Right lobe of liver (tissue), 6 donors: ENCODE measurements at regions not wholly inside any gene's neighbourhood (a gene's known extent, or its start where the extent isn't known, plus 50 kb on each side); places are given as distances from the start of the nearest gene placed in this dataset.
"Not testable (repeated sequence)": the region's sequence is repeated elsewhere in the genome, so short reads cannot be mapped to it uniquely, and the experiment has no call there.

Experiments used
- ATAC-seq, 4 donors: fragments of 200-7000 bp; cut with Tn5 transposase; one replicate each; pipeline ENCODE4 v1.9.1; 2020; ENCODE audit warnings: mild to moderate bottlenecking in 4 of 4, moderate library complexity in 4 of 4
- DNase-seq, 3 donors: peaks; one replicate each; pipeline ENCODE4 v3.0.0-alpha.2; 2020
- H3K27ac ChIP-seq, 3 donors: fragments of 200-600 bp; one replicate each; pipeline ENCODE4 v1.8.0; 2022
- H3K27me3 ChIP-seq, 2 donors: fragments of 200-600 bp; one replicate each; pipeline ENCODE4 v1.8.0; 2022
- H3K36me3 ChIP-seq, 4 donors: fragments of 200-600 bp; sonication (generic) in 1 of 4; one replicate each; pipeline versions ENCODE4 v1.5.1 to v1.8.0; 2017 to 2022; ENCODE audit warnings: control low read depth in 1 of 4
- H3K4me1 ChIP-seq, 4 donors: fragments of 200-600 bp; sonication (generic) in 1 of 4; one replicate each; pipeline versions ENCODE4 v1.5.1 to v1.8.0; 2017 to 2022; ENCODE audit warnings: control low read depth in 1 of 4
- H3K4me3 ChIP-seq, 3 donors: fragments of 200-600 bp; one replicate each; pipeline ENCODE4 v1.8.0; 2022
- H3K9me3 ChIP-seq, 4 donors: fragments of 200-600 bp; sonication (generic) in 1 of 4; one replicate each; pipeline versions ENCODE4 v1.5.1 to v1.8.0; 2017 to 2022; ENCODE audit warnings: control low read depth in 1 of 4
- CTCF ChIP-seq, 4 donors: fragments of 200-600 bp in 3 of 4; fragments of 450-650 bp in 1 of 4; IDR thresholded peaks; one replicate each; pipeline versions ENCODE4 v1.5.1 to v1.8.0; 2016 to 2022; ENCODE audit warnings: antibody characterized with exemption in 4 of 4, mild to moderate bottlenecking in 2 of 4
- POLR2A ChIP-seq: fragments of 450-650 bp; IDR thresholded peaks from one replicate; pipeline ENCODE4 v1.6.1; 2017; ENCODE audit warnings: antibody characterized with exemption, mild to moderate bottlenecking
- WGBS: methylation state at CpG from one replicate; pipeline ENCODE4 v1.1.6; 2018; ENCODE audit warnings: low coverage, low lambda C conversion rate; ENCODE audit not compliant: insufficient coverage; ENCODE audit errors: missing lambda C conversion rate; 5-methylcytosine and 5-hydroxymethylcytosine counted together
- intact Hi-C, 2 donors: fragments of 100-400 bp; cut with DNase I; formaldehyde crosslinking; loops; one replicate each; pipeline versions ENCODE4 v1.11.2 to v1.14.1; 2022
- donor health status: DM: no; HTN: yes; CAD: no.
- donor health status: DM: no; HTN: no; CAD: no.
- donor health status: DM: no; HTN: no; CAD: no.
- donor health status: DM: no; HTN: yes; CAD: no.
- donor health status: DM: no; HTN: yes; CAD: no.

DNA sequence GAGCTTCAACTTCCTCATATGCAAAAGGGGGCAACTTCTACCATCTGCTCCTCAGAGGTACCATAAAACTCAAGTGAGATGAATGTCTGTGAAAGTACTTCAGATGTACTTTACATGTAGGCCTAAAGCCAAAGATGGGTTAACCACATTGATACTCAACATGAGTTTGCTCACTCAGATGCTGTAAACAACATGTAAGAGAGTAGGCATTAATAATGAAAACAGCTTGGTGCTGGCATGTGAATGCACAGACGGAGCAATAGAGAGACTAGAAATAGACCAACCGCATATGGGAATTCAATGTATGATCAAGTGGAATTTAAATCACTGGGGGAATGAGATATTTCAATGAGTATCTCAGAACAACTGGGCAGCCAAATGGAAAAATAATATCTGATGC lies 143.8 kb upstream of the CDYL start:
- Histone ChIP-seq H3K4me1 (no peaks in the 10 kb centered on the region), H3K4me3 (no peak overlapping the region), H3K36me3 (no peaks in the 10 kb centered on the region), H3K27me3 (no peaks in the 10 kb centered on the region), H3K27ac (no peak overlapping the region), H3K9me3 (no peaks in the 10 kb centered on the region)
- TF ChIP-seq POLR2A (no peak), CTCF (IDR thresholded peaks at IDR 0.05) (no peak)
- intact Hi-C loops, result no loop called here
- whole genome bisulfite sequencing, result 83% methylated on average over 2 of the region's 2 CpGs
- ATAC-seq (no peak), DNase-seq (no peak)

GRCh38 chr6:4629789-4630188 lies 146.4 kb upstream of the CDYL start:
- H3K4me1 ChIP-seq, H3K27ac ChIP-seq, H3K4me3 ChIP-seq, H3K36me3 ChIP-seq, H3K27me3 ChIP-seq, DNase-seq, H3K9me3 ChIP-seq, ATAC-seq, intact Hi-C loops: not testable (repeated sequence)
- 83% methylated on average over 1 of the region's 1 CpG for WGBS

DNA sequence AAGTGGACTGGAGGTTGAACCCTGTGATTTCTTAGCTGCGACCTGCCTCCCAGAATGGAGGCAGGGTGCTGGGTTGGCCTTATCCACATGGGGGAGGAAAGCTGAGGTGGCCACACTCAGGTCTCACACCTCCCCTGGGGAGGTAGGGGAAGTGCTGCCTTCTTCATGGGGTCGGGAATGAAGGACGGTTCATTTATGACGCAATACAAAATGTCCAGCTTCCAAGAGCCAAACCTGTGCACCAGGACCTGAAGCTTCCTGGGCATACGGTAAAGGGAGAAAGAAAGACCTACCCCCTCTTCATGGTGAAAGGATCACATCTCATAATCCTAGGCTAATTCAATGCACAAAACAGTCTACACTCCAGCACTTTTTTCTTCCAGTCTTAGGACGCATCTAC lies 150.6 kb upstream of the CDYL start:
- H3K27me3 ChIP-seq, result no peaks in the 10 kb centered on the region
- H3K4me1 ChIP-seq, result no peaks in the 10 kb centered on the region
- no peak for ATAC-seq
- intact Hi-C loops, result no loop called here
- 53% methylated on average over 5 of the region's 6 CpGs for WGBS
- TF ChIP-seq CTCF (IDR thresholded peaks at IDR 0.05) (no peak), POLR2A (no peak)
- no peak for DNase-seq
- no peaks in the 10 kb centered on the region for H3K9me3 ChIP-seq
- H3K4me3 ChIP-seq, result no peak overlapping the region
- no peak overlapping the region for H3K27ac ChIP-seq
- no peaks in the 10 kb centered on the region for H3K36me3 ChIP-seq

- intact Hi-C loops, result no loop called here
- Histone ChIP-seq H3K36me3 (no peaks in the 10 kb centered on the region), H3K9me3 (no peaks in the 10 kb centered on the region), H3K27ac (no peak overlapping the region), H3K27me3 (no peaks in the 10 kb centered on the region), H3K4me3 (no peak overlapping the region), H3K4me1 (no peaks in the 10 kb centered on the region)
- TF ChIP-seq CTCF (IDR thresholded peaks at IDR 0.05) (no peak), POLR2A (no peak)
- 59% methylated on average over 7 of the region's 7 CpGs for WGBS
- DNase-seq (no peak), ATAC-seq (no peak)
These were observed 151.5 kb upstream of the CDYL start for GRCh38 chr6:4624726-4625125.

DNA sequence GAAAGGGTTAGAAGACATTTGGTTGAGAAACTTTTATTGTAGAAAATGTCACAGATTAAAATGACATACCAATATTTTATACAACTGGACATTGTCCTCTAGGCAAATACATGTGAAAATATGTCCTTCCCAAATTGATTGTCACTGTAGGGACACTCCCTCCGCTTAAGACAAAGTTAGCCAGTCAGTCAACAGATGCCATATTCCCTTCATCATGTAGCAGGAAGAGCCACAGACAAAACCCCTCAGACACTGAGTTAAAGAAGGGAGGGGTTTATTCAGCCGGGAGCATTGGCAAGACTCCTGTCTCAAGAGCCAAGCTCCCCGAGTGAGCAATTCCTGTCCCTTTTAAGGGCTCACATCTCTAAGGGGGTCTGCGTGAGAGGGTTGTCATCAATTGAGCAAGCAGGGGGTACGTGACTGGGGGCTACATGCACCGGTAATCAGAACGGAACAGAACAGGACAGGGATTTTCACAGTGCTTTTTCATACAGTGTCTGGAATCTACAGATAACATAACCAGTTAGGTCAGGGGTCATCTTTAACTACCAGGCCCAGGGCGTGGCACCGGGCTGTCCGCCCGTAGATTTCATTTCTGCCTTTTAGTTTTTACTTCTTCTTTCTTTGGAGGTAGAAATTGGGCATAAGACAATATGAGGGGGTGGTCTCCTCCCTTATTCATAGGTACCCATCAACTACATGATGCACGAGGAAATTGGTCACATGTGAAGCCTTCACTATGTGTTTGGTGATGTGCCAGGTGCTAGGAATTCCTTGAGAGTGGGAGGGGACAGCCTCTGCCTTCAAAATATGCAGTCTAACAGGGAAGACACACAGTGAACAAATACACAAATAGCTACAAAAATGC lies 155.7 kb upstream of the CDYL start:
- intact Hi-C loops, result no loop called here

More for the DNA sequence above, 155.7 kb upstream of the CDYL start:
- Histone ChIP-seq H3K27me3 (no peaks in the 10 kb centered on the region), H3K27ac (no peak overlapping the region), H3K36me3 (no peaks in the 10 kb centered on the region), H3K4me1 (no peaks in the 10 kb centered on the region), H3K9me3 (no peaks in the 10 kb centered on the region), H3K4me3 (no peak overlapping the region)
- TF ChIP-seq POLR2A (no peak), CTCF (IDR thresholded peaks at IDR 0.05) (no peak)
- DNase-seq, result no peak
- ATAC-seq, result no peak
- WGBS, result 70% methylated on average over 9 of the region's 12 CpGs
